Effector memory CD4-positive, alpha-beta T cell (primary cell): ENCODE measurements at regions not wholly inside any gene's neighbourhood (a gene's known extent, or its start where the extent isn't known, plus 50 kb on each side); places are given as distances from the start of the nearest gene placed in this dataset.

Source experiments
- DNase-seq, 3 donors: peaks; one replicate each; pipeline ENCODE4 v3.0.0-alpha.2; 2020
- H3K27ac ChIP-seq: 2 replicates; pipeline ENCODE4 v1.7.0; 2013; ENCODE audit warnings: mild to moderate bottlenecking, low read length, moderate library complexity; ENCODE audit not compliant: insufficient read depth, poor library complexity, severe bottlenecking
- H3K27me3 ChIP-seq: replicated peaks from 2 replicates; pipeline ENCODE4 v1.7.0; 2013; ENCODE audit warnings: mild to moderate bottlenecking, low read length; ENCODE audit not compliant: insufficient read depth, control insufficient read depth, poor library complexity, severe bottlenecking
- H3K36me3 ChIP-seq: 2 replicates; pipeline ENCODE4 v1.7.0; 2013; ENCODE audit warnings: mild to moderate bottlenecking, low read length, moderate library complexity; ENCODE audit not compliant: control insufficient read depth, insufficient read depth
- H3K4me1 ChIP-seq: 2 replicates; pipeline ENCODE4 v1.7.0; 2013; ENCODE audit warnings: low read length, mild to moderate bottlenecking; ENCODE audit not compliant: control insufficient read depth, insufficient read depth, poor library complexity, severe bottlenecking
- H3K4me3 ChIP-seq: 2 replicates; pipeline ENCODE4 v1.7.0; 2013; ENCODE audit warnings: low read length, low read depth, mild to moderate bottlenecking; ENCODE audit not compliant: insufficient read depth, poor library complexity, severe bottlenecking
- H3K9me3 ChIP-seq: 2 replicates; pipeline ENCODE4 v1.7.0; 2013; ENCODE audit warnings: mild to moderate bottlenecking, low read length, moderate library complexity; ENCODE audit not compliant: control insufficient read depth

DNA sequence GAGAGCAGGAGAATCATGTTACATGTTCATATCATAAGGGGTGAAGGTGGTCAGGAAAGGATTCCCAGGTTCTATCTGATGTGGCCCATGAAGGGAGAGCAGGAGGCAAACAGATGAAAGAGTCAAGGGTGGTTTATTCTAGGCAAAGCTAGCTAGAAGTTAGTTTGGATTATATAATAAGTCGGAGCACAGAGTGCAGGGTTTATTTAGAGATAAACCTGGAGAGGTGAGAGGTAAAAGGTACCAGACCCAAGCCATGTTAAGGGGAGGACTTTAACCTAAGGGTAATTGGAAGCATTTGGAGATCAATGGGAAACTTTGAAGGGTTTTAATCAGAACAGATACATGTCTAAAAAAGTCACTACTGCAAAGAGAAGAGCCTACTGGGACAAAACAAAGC is 69.2 kb upstream of the LRATD1 start:
- Histone ChIP-seq H3K9me3 (no peaks in the 10 kb centered on the region), H3K27me3 (no peaks in the 10 kb centered on the region), H3K4me3 (no peak overlapping the region), H3K27ac (no peak overlapping the region), H3K4me1 (no peaks in the 10 kb centered on the region), H3K36me3 (no peaks in the 10 kb centered on the region)
- no peak for DNase-seq

DNA sequence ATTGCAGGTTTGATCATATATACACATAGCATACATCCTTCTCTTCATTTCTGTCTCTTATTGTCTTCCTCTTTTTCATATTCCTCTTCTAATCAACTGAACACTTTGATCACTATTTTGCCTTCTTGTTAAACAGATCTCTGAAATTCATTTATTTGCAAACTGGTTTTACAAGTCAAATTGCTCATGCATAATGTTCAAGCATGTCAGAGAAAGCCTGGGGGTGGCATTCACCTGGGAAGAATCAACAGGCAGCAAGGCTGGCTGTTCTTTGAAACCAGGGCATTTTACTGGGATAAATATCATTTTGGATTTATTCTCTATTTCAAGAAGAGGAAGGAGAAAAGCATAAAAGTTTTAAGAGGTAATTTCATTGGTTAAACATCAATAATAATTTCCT is 66.9 kb upstream of the LRATD1 start:
- Histone ChIP-seq H3K9me3 (no peaks in the 10 kb centered on the region), H3K27me3 (no peaks in the 10 kb centered on the region), H3K27ac (no peak overlapping the region), H3K4me1 (no peaks in the 10 kb centered on the region), H3K36me3 (no peaks in the 10 kb centered on the region), H3K4me3 (no peak overlapping the region)
- DNase-seq, result no peak

DNA sequence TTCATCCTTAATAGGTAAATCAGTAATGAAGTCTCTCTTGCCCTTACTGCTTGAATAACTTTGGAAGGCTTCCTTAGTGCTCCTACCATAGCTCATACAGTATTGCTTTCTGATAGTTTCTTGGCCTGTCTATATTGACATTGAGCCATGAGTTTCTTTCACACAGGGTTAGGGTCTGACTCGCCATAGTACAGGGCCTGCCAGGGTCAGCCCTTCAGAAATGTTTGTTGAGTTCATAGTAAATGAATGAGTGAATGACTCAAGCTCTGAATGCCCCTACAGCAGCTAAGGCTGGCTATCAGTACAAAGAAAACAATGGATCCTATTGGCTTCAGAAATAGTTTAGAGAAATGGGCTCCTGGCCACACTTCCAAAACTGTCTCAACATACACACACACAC is 65.0 kb upstream of the LRATD1 start:
- Histone ChIP-seq H3K4me1 (no peaks in the 10 kb centered on the region), H3K27ac (no peak overlapping the region), H3K4me3 (no peak overlapping the region), H3K27me3 (no peaks in the 10 kb centered on the region), H3K9me3 (no peaks in the 10 kb centered on the region), H3K36me3 (no peaks in the 10 kb centered on the region)
- no peak for DNase-seq

DNA sequence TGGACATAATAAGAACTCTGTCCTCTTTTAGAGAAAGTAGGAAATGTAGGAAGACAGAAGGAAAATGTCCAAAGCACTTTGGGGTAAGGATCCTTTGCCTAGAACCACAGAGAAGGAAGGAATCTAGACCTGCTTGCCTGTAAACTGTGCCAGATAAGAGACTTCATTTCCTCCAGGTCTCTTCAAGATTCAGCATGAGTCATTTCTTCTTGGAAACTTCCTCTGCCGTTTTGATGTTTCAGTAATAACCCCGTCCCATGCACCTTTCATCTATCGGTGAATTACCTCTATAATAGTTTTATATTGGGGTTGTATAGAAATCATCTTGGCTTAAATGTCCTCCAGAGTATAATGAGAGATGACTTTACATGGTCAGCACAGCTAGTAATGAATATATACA is 63.2 kb upstream of the LRATD1 start:
- H3K36me3 ChIP-seq, result no peaks in the 10 kb centered on the region
- H3K4me1 ChIP-seq, result no peaks in the 10 kb centered on the region
- no peak overlapping the region for H3K4me3 ChIP-seq
- DNase-seq, result no peak
- H3K9me3 ChIP-seq, result no peaks in the 10 kb centered on the region
- no peaks in the 10 kb centered on the region for H3K27me3 ChIP-seq
- H3K27ac ChIP-seq, result no peak overlapping the region

DNA sequence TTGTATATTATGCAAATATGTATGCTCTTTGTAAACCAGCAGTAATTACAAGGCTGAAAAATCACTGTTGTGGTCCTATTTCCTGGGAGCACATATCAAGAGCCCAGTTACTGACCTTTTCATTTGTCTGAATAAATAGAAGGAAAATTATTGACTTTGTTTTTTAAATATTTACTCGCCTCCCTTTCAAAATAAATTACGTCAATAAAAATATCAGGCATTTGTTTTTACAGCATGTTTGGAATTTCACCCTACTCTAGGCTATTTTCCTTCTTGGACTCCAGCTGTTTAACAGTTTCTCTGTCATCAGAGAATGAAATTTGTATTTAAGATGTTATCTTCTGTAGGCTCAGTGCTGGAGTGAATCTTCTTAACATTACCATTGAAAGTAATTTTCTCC is 59.9 kb upstream of the LRATD1 start:
- Histone ChIP-seq H3K4me1 (no peaks in the 10 kb centered on the region), H3K9me3 (no peaks in the 10 kb centered on the region), H3K27ac (no peak overlapping the region), H3K27me3 (no peaks in the 10 kb centered on the region), H3K36me3 (no peaks in the 10 kb centered on the region), H3K4me3 (no peak overlapping the region)
- no peak for DNase-seq

DNA sequence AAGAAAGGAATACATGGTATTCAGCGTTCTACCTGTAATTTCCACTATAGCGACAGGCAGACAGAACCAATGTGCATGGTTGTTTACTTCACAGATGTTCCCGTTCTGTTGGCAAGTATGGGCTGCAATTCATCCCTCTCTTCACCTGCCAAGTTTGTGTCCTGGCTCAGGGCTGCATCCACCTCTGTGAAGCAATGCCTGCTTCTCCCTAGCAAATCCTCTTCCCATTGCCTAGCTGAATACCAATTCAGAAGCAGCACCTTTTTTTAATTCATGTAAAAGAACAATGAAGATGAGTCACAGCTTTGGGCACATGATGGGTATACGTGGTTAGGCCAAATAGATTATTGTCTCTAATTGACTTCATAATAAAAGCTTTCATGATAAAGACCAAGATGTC is 54.7 kb upstream of the LRATD1 start:
- DNase-seq, result no peak
- Histone ChIP-seq H3K27me3 (no peaks in the 10 kb centered on the region), H3K9me3 (no peaks in the 10 kb centered on the region), H3K4me3 (no peak overlapping the region), H3K4me1 (no peaks in the 10 kb centered on the region), H3K36me3 (no peaks in the 10 kb centered on the region), H3K27ac (no peak overlapping the region)
